ENCODE measurements at regions not wholly inside any gene's neighbourhood (a gene's known extent, or its start where the extent isn't known, plus 50 kb on each side); places are given as distances from the start of the nearest gene placed in this dataset.
"Not testable (repeated sequence)": the region's sequence is repeated elsewhere in the genome, so short reads cannot be mapped to it uniquely, and the experiment has no call there.

DNA sequence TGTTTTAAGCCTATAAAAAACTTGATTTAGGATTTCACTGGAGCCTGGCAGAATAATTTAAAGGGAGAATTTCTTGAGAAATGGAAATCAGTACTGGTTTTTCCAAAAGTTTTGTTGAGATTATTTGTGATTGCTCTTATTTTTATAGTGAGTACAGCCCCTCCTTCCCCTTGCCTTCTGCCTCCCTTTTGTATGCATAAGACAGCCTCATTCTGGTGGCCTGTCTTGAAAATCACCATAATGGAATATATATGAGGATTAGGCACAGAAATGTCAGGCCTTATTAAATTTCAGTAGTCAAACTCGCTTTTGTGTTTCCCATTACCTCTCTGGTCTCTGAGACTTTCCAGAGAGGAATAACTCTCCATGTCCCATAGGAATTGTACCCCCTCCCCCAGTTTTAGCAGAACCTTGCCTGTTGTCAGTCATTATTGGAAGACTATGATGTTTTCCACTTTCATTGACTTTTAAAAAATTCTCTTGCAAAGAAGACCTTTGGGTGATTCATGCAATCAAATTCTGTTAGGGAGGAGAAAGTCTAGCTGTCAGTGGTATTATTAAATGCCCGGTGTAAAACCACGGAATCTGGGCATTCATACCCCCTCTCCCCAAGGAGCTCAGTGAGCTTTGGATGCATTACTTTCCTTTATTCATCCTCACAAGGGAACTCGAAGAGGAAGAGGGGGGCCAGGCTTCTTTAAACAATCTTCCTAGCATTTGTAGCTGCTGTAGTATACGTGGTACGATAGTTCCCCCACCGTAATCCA lies 171.6 kb upstream of the TSC22D2 start:
- WGBS (ENCODE audit: insufficient coverage, low coverage, low lambda C conversion rate, missing lambda C conversion rate), result 92% methylated on average over 7 of the region's 7 CpGs
- ATAC-seq (no peak), DNase-seq (no peak)
- H3K36me3 ChIP-seq, result no peaks in the 10 kb centered on the region
- no peak overlapping the region for H3K27ac ChIP-seq
- no peak overlapping the region for H3K4me3 ChIP-seq
- no peak for TF ChIP-seq POLR2A (IDR thresholded peaks at IDR 0.05)
- TF ChIP-seq, protein P1, sequence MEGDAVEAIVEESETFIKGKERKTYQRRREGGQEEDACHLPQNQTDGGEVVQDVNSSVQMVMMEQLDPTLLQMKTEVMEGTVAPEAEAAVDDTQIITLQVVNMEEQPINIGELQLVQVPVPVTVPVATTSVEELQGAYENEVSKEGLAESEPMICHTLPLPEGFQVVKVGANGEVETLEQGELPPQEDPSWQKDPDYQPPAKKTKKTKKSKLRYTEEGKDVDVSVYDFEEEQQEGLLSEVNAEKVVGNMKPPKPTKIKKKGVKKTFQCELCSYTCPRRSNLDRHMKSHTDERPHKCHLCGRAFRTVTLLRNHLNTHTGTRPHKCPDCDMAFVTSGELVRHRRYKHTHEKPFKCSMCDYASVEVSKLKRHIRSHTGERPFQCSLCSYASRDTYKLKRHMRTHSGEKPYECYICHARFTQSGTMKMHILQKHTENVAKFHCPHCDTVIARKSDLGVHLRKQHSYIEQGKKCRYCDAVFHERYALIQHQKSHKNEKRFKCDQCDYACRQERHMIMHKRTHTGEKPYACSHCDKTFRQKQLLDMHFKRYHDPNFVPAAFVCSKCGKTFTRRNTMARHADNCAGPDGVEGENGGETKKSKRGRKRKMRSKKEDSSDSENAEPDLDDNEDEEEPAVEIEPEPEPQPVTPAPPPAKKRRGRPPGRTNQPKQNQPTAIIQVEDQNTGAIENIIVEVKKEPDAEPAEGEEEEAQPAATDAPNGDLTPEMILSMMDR (IDR thresholded peaks at IDR 0.05), result no peak
- no peaks in the 10 kb centered on the region for H3K27me3 ChIP-seq
- no peaks in the 10 kb centered on the region for H3K9me3 ChIP-seq
- intact Hi-C loops (cut with DNase I), result loop anchor here in 1 of 2 donors (10.0 kb wide), 1 partner anchor 268 kb away; no protein-coding TSS in a partner anchor
- peaks cover 0 to 9% (median 0%) of the 10 kb centered on the region in 4 donors for H3K4me1 ChIP-seq

DNA sequence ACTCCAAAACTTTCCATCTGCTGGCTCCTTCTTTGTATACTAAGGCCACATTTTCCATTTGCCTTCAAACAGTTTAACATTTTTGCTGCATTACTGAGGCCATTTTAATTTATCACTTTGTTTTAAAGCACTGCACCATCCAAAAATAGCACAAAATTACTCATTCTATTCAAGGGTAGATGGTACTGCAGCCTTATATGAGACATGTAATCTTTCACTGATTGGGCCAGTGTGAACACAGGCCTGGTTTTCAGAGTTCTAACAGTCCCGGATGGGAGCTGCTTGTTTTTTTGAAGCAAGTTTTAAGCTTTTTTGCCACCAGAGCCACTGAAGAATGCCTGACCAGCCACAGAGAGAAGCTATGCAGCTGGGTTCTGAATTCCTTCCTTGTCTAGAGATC lies 172.3 kb upstream of the TSC22D2 start:
- ATAC-seq (no peak), DNase-seq (no peak)
- intact Hi-C loops (cut with DNase I), result loop anchor here in 1 of 2 donors (10.0 kb wide), 1 partner anchor 269 kb away; no protein-coding TSS in a partner anchor

DNA sequence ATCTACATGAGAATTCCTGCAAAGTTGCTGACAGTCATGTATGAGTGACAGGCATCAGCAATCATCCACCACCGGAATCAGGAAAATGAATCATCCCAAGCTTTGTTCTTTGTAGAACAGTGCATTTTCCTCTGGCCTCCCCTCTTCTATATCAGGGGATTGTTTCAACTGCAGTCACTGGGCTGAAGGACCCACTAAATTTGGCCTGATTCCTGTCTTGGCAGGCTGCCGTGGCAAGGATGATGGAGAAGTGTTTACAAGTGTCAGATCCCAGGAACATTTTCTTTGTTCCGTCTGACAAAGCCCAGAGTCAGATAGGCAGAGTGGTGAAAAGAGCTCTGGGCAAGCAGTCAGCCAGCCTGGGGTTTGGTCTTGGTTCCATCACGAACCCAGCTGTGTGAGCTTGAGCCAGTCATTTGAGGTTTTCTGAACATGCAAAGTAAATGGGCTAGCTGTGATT lies 175.1 kb upstream of the TSC22D2 start:
- intact Hi-C loops (cut with DNase I), result loop anchor here in 1 of 2 donors (10.0 kb wide), 1 partner anchor 272 kb away; no protein-coding TSS in a partner anchor

More for the DNA sequence above, 172.3 kb upstream of the TSC22D2 start:
- TF ChIP-seq, protein P1 (IDR thresholded peaks at IDR 0.05), result no peak
- no peaks in the 10 kb centered on the region for H3K9me3 ChIP-seq
- H3K36me3 ChIP-seq, result no peaks in the 10 kb centered on the region
- H3K27ac ChIP-seq, result no peak overlapping the region
- no peaks in the 10 kb centered on the region for H3K27me3 ChIP-seq
- no peak overlapping the region for H3K4me3 ChIP-seq
- WGBS (ENCODE audit: insufficient coverage, low coverage, low lambda C conversion rate, missing lambda C conversion rate), result 82% methylated on average over 1 of the region's 1 CpG
- peaks cover 0 to 9% (median 0%) of the 10 kb centered on the region in 4 donors for H3K4me1 ChIP-seq

DNA sequence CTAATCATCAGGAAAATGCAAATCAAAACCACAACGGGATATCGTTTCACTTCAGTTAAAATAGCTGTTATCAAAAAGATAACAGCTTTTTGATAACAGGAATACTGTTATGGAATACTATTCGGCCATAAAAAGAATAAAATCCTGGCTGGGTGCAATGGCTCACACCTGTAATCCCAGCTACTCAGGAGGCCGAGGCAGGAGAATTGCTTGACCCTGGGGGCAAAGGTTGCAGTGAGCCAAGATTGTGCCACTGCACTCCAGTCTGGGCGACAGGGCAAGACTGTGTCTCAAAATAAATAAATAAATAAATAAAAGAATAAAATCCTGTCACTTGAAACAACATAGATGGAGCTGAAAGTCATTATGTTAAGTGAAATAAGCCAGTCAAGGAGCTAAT lies 178.1 kb upstream of the TSC22D2 start:
- Histone ChIP-seq H3K4me1 (no peaks in the 10 kb centered on the region), H3K36me3 (no peaks in the 10 kb centered on the region), H3K9me3 (no peaks in the 10 kb centered on the region), H3K27ac (no peak overlapping the region), H3K4me3 (no peak overlapping the region), H3K27me3 (no peaks in the 10 kb centered on the region)
- 62% methylated on average over 5 of the region's 5 CpGs for WGBS (ENCODE audit: insufficient coverage, low coverage, low lambda C conversion rate, missing lambda C conversion rate)
- intact Hi-C loops (cut with DNase I), result loop anchor here in 1 of 2 donors (10.0 kb wide), 1 partner anchor 275 kb away; no protein-coding TSS in a partner anchor
- TF ChIP-seq, protein P1 (IDR thresholded peaks at IDR 0.05), result no peak
- DNase-seq (no peak), ATAC-seq (no peak)

More for the DNA sequence above, 175.1 kb upstream of the TSC22D2 start:
- Histone ChIP-seq H3K4me3 (no peak overlapping the region), H3K27me3 (no peaks in the 10 kb centered on the region), H3K9me3 (no peaks in the 10 kb centered on the region), H3K36me3 (no peaks in the 10 kb centered on the region), H3K27ac (no peak overlapping the region), H3K4me1 (peaks cover 0 to 6% (median 0%) of the 10 kb centered on the region in 4 donors)
- TF ChIP-seq, protein P1 (IDR thresholded peaks at IDR 0.05), result no peak
- no peak for TF ChIP-seq POLR2A (IDR thresholded peaks at IDR 0.05)
- WGBS (ENCODE audit: insufficient coverage, low coverage, low lambda C conversion rate, missing lambda C conversion rate), result 23% methylated on average over 3 of the region's 4 CpGs
- ATAC-seq, result no peak
- DNase-seq, result no peak

DNA sequence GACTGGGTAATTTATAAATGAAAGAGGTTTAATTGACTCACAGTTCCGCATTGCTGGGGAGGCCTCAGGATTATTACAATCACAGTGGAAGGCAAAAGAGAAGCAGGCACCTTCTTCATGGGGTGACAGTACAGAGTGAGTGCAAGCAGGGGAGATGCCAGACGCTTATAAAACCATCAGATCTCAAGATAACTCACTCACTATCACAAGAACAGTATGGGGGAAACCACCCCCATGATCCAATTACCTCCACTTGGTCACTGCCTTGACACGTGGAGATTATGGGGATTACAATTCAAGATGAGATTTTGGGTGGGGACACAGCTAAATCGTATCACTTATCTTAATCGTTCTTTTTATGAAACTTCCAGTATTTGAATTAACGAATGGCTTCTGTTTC lies 179.5 kb upstream of the TSC22D2 start:
- H3K27ac ChIP-seq, H3K36me3 ChIP-seq, H3K4me1 ChIP-seq, H3K4me3 ChIP-seq, H3K27me3 ChIP-seq, H3K9me3 ChIP-seq, ATAC-seq, DNase-seq: not testable (repeated sequence)
- intact Hi-C loops (cut with DNase I), result loop anchor here in 1 of 2 donors (5.0 kb wide), 1 partner anchor 269 kb away; no protein-coding TSS in a partner anchor
- WGBS (ENCODE audit: insufficient coverage, low coverage, low lambda C conversion rate, missing lambda C conversion rate), result 88% methylated on average over 6 of the region's 6 CpGs
